Spleen (tissue), 11 donors: ENCODE measurements at regions not wholly inside any gene's neighbourhood (a gene's known extent, or its start where the extent isn't known, plus 50 kb on each side); places are given as distances from the start of the nearest gene placed in this dataset.

Source experiments
- DNase-seq: peaks from one replicate; pipeline ENCODE4 v3.0.0-alpha.2; 2020
- H3K27ac ChIP-seq, 8 donors: fragments of 200-600 bp; sonication (generic) in 7 of 8; 1 replicate in 4 of 8; 2 replicates in 4 of 8; pipeline versions ENCODE4 v1.5.0 to v1.8.0; 2016 to 2021; ENCODE audit warnings: inconsistent platforms in 4 of 8, mild to moderate bottlenecking in 4 of 8, moderate library complexity in 1 of 8
- H3K27me3 ChIP-seq, 7 donors: fragments of 200-600 bp; sonication (generic) in 6 of 7; replicated peaks in 1 of 7; 1 replicate in 4 of 7; 2 replicates in 3 of 7; pipeline versions ENCODE4 v1.5.0 to v1.8.0; 2016 to 2021; ENCODE audit warnings: inconsistent platforms in 3 of 7, mild to moderate bottlenecking in 1 of 7
- H3K36me3 ChIP-seq, 6 donors: fragments of 200-600 bp; sonication (generic) in 5 of 6; 1 replicate in 4 of 6; 2 replicates in 2 of 6; pipeline versions ENCODE4 v1.5.0 to v1.8.0; 2016 to 2021; ENCODE audit warnings: inconsistent platforms in 2 of 6
- H3K4me1 ChIP-seq, 6 donors: fragments of 200-600 bp; sonication (generic) in 5 of 6; 1 replicate in 3 of 6; 2 replicates in 3 of 6; pipeline versions ENCODE4 v1.5.0 to v1.8.0; 2016 to 2021; ENCODE audit warnings: inconsistent platforms in 3 of 6
- H3K4me3 ChIP-seq, 8 donors: fragments of 200-600 bp; sonication (generic) in 7 of 8; 1 replicate in 4 of 8; 2 replicates in 4 of 8; pipeline versions ENCODE4 v1.5.0 to v1.8.0; 2016 to 2021; ENCODE audit warnings: inconsistent platforms in 4 of 8, mild to moderate bottlenecking in 4 of 8, moderate library complexity in 2 of 8
- H3K9me3 ChIP-seq, 8 donors: fragments of 200-600 bp; sonication (generic) in 7 of 8; 1 replicate in 4 of 8; 2 replicates in 4 of 8; pipeline versions ENCODE4 v1.5.0 to v1.8.0; 2016 to 2021; ENCODE audit warnings: inconsistent platforms in 4 of 8
- POLR2A ChIP-seq, 3 donors: fragments of 450-650 bp; IDR thresholded peaks; one replicate each; pipeline ENCODE4 v1.5.1; 2017; ENCODE audit warnings: antibody characterized with exemption in 3 of 3, mild to moderate bottlenecking in 1 of 3
- POLR2AphosphoS5 ChIP-seq, 3 donors: sonication (generic); formaldehyde crosslinking; IDR thresholded peaks; one replicate each; pipeline ENCODE4 v1.5.1; 2017; ENCODE audit warnings: antibody characterized with exemption in 3 of 3
- WGBS, 5 donors: extraction: QIAGEN DNeasy Blood & Tissue Kit in 3 of 5; methylation state at CpG; one replicate each; pipeline versions ENCODE4 v1.1.5 to v1.1.7; 2013 to 2018; 5-methylcytosine and 5-hydroxymethylcytosine counted together
- intact Hi-C: fragments of 100-400 bp; cut with DNase I; formaldehyde crosslinking; loops from one replicate; pipeline ENCODE4 v1.15.0; 2023; ENCODE audit warnings: low total_unique reads
- TF ChIP-seq, protein P1 (sequence below), 11 experiments: fragments of 200-600 bp in 7 of 11; fragments of 450-650 bp in 4 of 11; sonication (generic) in 4 of 11; IDR thresholded peaks in 8 of 11; conservative IDR thresholded peaks in 3 of 11; 1 replicate in 7 of 11; 2 replicates in 4 of 11; pipeline versions ENCODE4 v1.4.0 to v1.8.0; 2016 to 2021; ENCODE audit warnings: antibody characterized with exemption in 11 of 11, inconsistent platforms in 4 of 11, mild to moderate bottlenecking in 1 of 11
- donor health status: healthy with polysubstance abuse.
- donor health status: DM: no; HTN: no; CAD: no; lungs with moderate emphysema.
- donor health status: DM: no; HTN: no; CAD: no.
- donor health status: Bipolar disorder and iron deficiency.
- donor health status: healthy.
- donor health status: DM: no; HTN: no; CAD: no.
- donor health status: DM: yes; HTN: yes; CAD: no.

DNA sequence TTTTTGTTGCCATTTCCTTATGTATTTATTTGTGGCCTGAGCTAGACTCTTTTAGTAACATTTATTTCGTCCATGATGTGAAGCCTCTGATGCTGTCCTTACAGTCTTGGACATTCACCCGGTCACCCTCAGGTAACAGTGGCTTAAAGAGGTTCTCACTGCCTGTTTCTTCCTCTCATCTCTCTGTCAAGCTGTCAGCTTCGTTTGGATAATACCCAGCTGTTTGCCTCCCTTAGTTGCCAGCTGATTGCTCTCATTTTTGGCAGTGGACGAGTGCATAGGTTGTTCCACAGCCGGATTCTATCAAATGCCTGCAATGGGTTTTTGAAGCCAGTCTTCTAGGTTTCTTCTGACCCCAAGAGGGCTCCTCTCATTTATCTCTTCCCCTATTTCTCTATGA lies 427.7 kb downstream of the MED10 start:
- H3K4me1 ChIP-seq = no peaks in the 10 kb centered on the region
- no peak for DNase-seq
- intact Hi-C loops = no loop called here
- peaks cover 0 to 6% (median 0%) of the 10 kb centered on the region in 8 donors for H3K9me3 ChIP-seq
- H3K27ac ChIP-seq = no peak overlapping the region
- WGBS, 5 donors = 53 to 69% (median 54%) methylated on average over 5 of the region's 5 CpGs
- peaks cover 0 to 5% (median 0%) of the 10 kb centered on the region in 7 donors for H3K27me3 ChIP-seq
- no peaks in the 10 kb centered on the region for H3K36me3 ChIP-seq
- TF ChIP-seq POLR2A (IDR thresholded peaks at IDR 0.05) = no peak
- TF ChIP-seq POLR2AphosphoS5 (IDR thresholded peaks at IDR 0.05) = no peak
- TF ChIP-seq, protein P1, sequence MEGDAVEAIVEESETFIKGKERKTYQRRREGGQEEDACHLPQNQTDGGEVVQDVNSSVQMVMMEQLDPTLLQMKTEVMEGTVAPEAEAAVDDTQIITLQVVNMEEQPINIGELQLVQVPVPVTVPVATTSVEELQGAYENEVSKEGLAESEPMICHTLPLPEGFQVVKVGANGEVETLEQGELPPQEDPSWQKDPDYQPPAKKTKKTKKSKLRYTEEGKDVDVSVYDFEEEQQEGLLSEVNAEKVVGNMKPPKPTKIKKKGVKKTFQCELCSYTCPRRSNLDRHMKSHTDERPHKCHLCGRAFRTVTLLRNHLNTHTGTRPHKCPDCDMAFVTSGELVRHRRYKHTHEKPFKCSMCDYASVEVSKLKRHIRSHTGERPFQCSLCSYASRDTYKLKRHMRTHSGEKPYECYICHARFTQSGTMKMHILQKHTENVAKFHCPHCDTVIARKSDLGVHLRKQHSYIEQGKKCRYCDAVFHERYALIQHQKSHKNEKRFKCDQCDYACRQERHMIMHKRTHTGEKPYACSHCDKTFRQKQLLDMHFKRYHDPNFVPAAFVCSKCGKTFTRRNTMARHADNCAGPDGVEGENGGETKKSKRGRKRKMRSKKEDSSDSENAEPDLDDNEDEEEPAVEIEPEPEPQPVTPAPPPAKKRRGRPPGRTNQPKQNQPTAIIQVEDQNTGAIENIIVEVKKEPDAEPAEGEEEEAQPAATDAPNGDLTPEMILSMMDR (IDR thresholded peaks at IDR 0.05 in 8 of 11, conservative IDR thresholded peaks at IDR 0.05 in 3 of 11) = no peak
- no peak overlapping the region for H3K4me3 ChIP-seq

DNA sequence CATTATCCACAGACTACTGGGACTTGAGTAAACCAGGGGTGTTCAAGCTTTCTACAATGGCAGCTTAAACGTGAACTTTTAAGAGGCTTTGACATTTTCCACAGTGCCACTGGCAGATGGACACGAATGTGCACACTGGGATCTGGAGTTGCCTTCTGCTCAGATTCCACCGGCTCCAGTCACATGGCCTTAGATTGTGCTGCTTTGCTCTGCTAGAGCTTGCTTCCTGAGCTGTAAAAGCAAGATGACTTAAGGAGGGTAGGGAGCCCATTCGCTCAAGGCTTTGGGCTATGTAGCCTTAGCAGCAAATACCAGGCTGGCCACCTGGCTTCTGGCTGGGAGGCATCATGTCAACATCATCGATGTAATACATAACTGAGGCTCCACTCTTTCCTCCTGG lies 436.9 kb downstream of the MED10 start:
- 82 to 91% (median 83%) methylated on average over 5 of the region's 5 CpGs for WGBS, 5 donors
- H3K27me3 ChIP-seq = no peaks in the 10 kb centered on the region
- no peak overlapping the region for H3K27ac ChIP-seq
- no peaks in the 10 kb centered on the region for H3K9me3 ChIP-seq
- H3K4me1 ChIP-seq = no peaks in the 10 kb centered on the region
- H3K36me3 ChIP-seq = no peaks in the 10 kb centered on the region
- no peak for TF ChIP-seq POLR2AphosphoS5 (IDR thresholded peaks at IDR 0.05)
- TF ChIP-seq POLR2A (IDR thresholded peaks at IDR 0.05) = no peak
- TF ChIP-seq, protein P1 (IDR thresholded peaks at IDR 0.05 in 8 of 11, conservative IDR thresholded peaks at IDR 0.05 in 3 of 11) = no peak
- DNase-seq = no peak
- intact Hi-C loops = no loop called here
- no peak overlapping the region for H3K4me3 ChIP-seq

DNA sequence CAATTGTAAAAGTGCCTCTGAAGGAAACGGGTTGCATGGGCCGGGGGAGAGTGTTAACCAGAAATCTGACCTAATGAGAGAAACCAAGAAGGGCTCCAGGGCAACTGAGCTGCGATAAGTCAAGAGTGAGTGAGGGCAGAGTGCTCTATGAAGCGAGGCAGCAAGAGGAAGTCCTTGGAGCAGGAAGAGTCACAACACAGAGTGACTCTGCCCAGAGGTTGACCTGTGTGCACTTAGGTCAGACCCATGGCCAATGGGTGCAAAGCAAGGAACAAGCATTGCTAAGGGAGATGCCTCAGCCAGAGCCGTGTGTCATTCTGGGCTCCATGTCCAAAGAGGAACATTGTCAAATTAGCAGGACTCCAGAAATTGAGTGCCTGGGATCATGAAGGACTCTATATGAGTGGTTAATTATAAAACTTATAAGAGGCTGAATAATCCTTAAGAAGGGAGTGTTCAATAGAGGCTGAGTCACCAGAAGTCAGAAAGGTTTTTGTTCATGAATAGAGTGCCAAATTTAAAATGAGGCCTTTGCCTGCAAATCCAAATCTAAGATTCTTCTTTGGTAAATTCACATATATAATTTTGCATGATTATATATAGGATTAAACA lies 438.5 kb downstream of the MED10 start:
- whole genome bisulfite sequencing, 5 donors = 62 to 75% (median 69%) methylated on average over 5 of the region's 5 CpGs
- intact Hi-C loops = no loop called here
- H3K27me3 ChIP-seq = no peaks in the 10 kb centered on the region
- no peaks in the 10 kb centered on the region for H3K9me3 ChIP-seq
- H3K36me3 ChIP-seq = no peaks in the 10 kb centered on the region
- no peak for TF ChIP-seq POLR2A (IDR thresholded peaks at IDR 0.05)
- no peak for TF ChIP-seq POLR2AphosphoS5 (IDR thresholded peaks at IDR 0.05)
- TF ChIP-seq, protein P1 (IDR thresholded peaks at IDR 0.05 in 8 of 11, conservative IDR thresholded peaks at IDR 0.05 in 3 of 11) = no peak
- H3K27ac ChIP-seq = no peak overlapping the region
- no peak for DNase-seq
- H3K4me1 ChIP-seq = no peaks in the 10 kb centered on the region
- H3K4me3 ChIP-seq = no peak overlapping the region

DNA sequence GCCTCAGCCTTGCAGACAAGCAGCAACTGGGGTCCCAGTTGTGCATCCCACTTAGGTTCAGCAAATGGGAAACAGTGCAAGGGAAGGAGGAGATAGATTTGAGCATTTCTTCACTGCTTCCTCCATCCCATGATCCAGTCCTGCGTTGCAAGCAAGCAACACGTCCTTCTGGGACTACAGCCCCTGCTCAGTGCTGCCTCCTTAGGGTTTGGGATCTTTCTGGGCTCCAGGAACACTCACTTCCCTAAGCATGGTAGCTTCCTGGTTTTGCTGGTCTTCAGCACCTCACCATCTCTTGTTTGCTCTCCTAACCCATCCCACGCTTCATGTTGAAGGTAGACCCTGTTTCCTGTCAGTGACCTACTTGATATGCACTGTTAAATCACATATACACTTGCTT lies 444.7 kb downstream of the MED10 start:
- TF ChIP-seq POLR2AphosphoS5 (IDR thresholded peaks at IDR 0.05) (no peak), POLR2A (IDR thresholded peaks at IDR 0.05) (no peak)
- TF ChIP-seq, protein P1 (IDR thresholded peaks at IDR 0.05 in 8 of 11, conservative IDR thresholded peaks at IDR 0.05 in 3 of 11) = no peak
- no peak overlapping the region for H3K4me3 ChIP-seq
- no peaks in the 10 kb centered on the region for H3K27me3 ChIP-seq
- intact Hi-C loops = no loop called here
- no peak for DNase-seq
- H3K36me3 ChIP-seq = no peaks in the 10 kb centered on the region
- no peaks in the 10 kb centered on the region for H3K9me3 ChIP-seq
- no peaks in the 10 kb centered on the region for H3K4me1 ChIP-seq
- WGBS, 5 donors = 56 to 82% (median 66%) methylated on average over 3 of the region's 3 CpGs
- no peak overlapping the region for H3K27ac ChIP-seq
